Activated T-cell treated with anti-CD3 and anti-CD28 coated beads for 48 hours (primary cell): ENCODE measurements at regions not wholly inside any gene's neighbourhood (a gene's known extent, or its start where the extent isn't known, plus 50 kb on each side); places are given as distances from the start of the nearest gene placed in this dataset.
"Not testable (repeated sequence)": the region's sequence is repeated elsewhere in the genome, so short reads cannot be mapped to it uniquely, and the experiment has no call there.

ENCODE experiments used
- DNase-seq: peaks from one replicate; pipeline ENCODE4 v3.0.0-alpha.2; 2020; ENCODE audit warnings: low read depth

- no peak for DNase-seq
Observed at GRCh38 chr5:163885117-163885516, 379.7 kb downstream of the MAT2B start.

GRCh38 chr5:163887854-163888253, 382.4 kb downstream of the MAT2B start:
- no peak for DNase-seq

GRCh38 chr5:163888366-163888765, 382.9 kb downstream of the MAT2B start:
- DNase-seq = no peak

GRCh38 chr5:163889369-163889768, 383.9 kb downstream of the MAT2B start:
- DNase-seq = no peak

- no peak for DNase-seq
Observed at GRCh38 chr5:163890261-163890660, 384.8 kb downstream of the MAT2B start.

- no peak for DNase-seq
Observed at GRCh38 chr5:163893281-163893680, 387.9 kb downstream of the MAT2B start.

GRCh38 chr5:163894645-163895044, 389.2 kb downstream of the MAT2B start:
- DNase-seq = no peak

GRCh38 chr5:163898873-163899272, 393.5 kb downstream of the MAT2B start:
- no peak for DNase-seq

- DNase-seq = not testable (repeated sequence)
Observed at GRCh38 chr5:163907783-163908182, 402.4 kb downstream of the MAT2B start.

GRCh38 chr5:163908253-163908652, 402.8 kb downstream of the MAT2B start:
- no peak for DNase-seq

- no peak for DNase-seq
Observed at GRCh38 chr5:163910226-163910625, 404.8 kb downstream of the MAT2B start.

- no peak for DNase-seq
Observed at GRCh38 chr5:163912046-163912445, 406.6 kb downstream of the MAT2B start.

- DNase-seq = no peak
Observed at GRCh38 chr5:163913548-163913947, 408.1 kb downstream of the MAT2B start.

- DNase-seq = no peak
Observed at GRCh38 chr5:163914910-163915309, 409.5 kb downstream of the MAT2B start.

- no peak for DNase-seq
Observed at GRCh38 chr5:163915481-163915961, 410.1 kb downstream of the MAT2B start.

GRCh38 chr5:163916376-163916775, 411.0 kb downstream of the MAT2B start:
- DNase-seq = no peak

GRCh38 chr5:163916861-163917260, 411.4 kb downstream of the MAT2B start:
- no peak for DNase-seq

GRCh38 chr5:163917747-163918146, 412.3 kb downstream of the MAT2B start:
- DNase-seq = no peak

GRCh38 chr5:163934990-163935389, 429.6 kb downstream of the MAT2B start:
- DNase-seq = not testable (repeated sequence)

GRCh38 chr5:163938595-163938994, 433.2 kb downstream of the MAT2B start:
- no peak for DNase-seq

- no peak for DNase-seq
Observed at GRCh38 chr5:163941079-163941478, 435.7 kb downstream of the MAT2B start.

GRCh38 chr5:163943546-163943945, 438.1 kb downstream of the MAT2B start:
- DNase-seq = no peak

- DNase-seq = no peak
Observed at GRCh38 chr5:163944738-163945137, 439.3 kb downstream of the MAT2B start.

- DNase-seq = no peak
Observed at GRCh38 chr5:163947848-163948666, 442.6 kb downstream of the MAT2B start.
